CD4-positive, alpha-beta T cell (primary cell): ENCODE measurements at regions not wholly inside any gene's neighbourhood (a gene's known extent, or its start where the extent isn't known, plus 50 kb on each side); places are given as distances from the start of the nearest gene placed in this dataset.

ENCODE experiments used
- ATAC-seq: fragments of 200-7000 bp; cut with Tn5 transposase; one replicate; pipeline ENCODE4 v1.10.0; 2022; ENCODE audit warnings: mild to moderate bottlenecking; ENCODE audit not compliant: poor library complexity
- CTCF ChIA-PET: fragments of 350-600 bp; sonication (Branson Sonifier 250); formaldehyde crosslinking; loops from one replicate; lab custom pipeline; 2021; ENCODE audit warnings: antibody characterized with exemption, inconsistent platforms; lab: Charles Lee
- POLR2A ChIA-PET: fragments of 350-600 bp; sonication (Branson Sonifier 250); formaldehyde crosslinking; loops from one replicate; lab custom pipeline; 2021; ENCODE audit warnings: antibody characterized with exemption, inconsistent platforms; lab: Charles Lee
- DNase-seq, 14 experiments: peaks; one replicate each; pipeline ENCODE4 v3.0.0-alpha.2; 2013 to 2020; ENCODE audit warnings: mixed read lengths in 2 of 14
- H3K27ac ChIP-seq, 2 donors: one replicate each; pipeline versions ENCODE4 v1.5.1 to v1.7.0; 2013; ENCODE audit warnings: low read length in 2 of 2, low read depth in 1 of 2, mild to moderate bottlenecking in 1 of 2
- H3K27me3 ChIP-seq, 2 experiments: 1 replicate in 1 of 2; 2 replicates in 1 of 2; pipeline versions ENCODE4 v1.6.1 to v1.7.0; 2013; ENCODE audit warnings: low read length in 2 of 2, control low read depth in 1 of 2, mild to moderate bottlenecking in 1 of 2, moderate library complexity in 1 of 2; ENCODE audit not compliant: insufficient read depth in 2 of 2, control insufficient read depth in 1 of 2
- H3K36me3 ChIP-seq: one replicate; pipeline ENCODE4 v1.6.1; 2013; ENCODE audit warnings: low read length, control low read depth; ENCODE audit not compliant: insufficient read depth
- H3K4me1 ChIP-seq: one replicate; pipeline ENCODE4 v1.6.1; 2013; ENCODE audit warnings: low read length, control low read depth; ENCODE audit not compliant: insufficient read depth
- H3K4me3 ChIP-seq: one replicate; pipeline ENCODE4 v1.5.1; 2013; ENCODE audit warnings: mild to moderate bottlenecking, low read length, moderate library complexity
- H3K9me3 ChIP-seq, 2 experiments: 1 replicate in 1 of 2; 2 replicates in 1 of 2; pipeline versions ENCODE4 v1.6.1 to v1.7.0; 2013; ENCODE audit warnings: low read length in 2 of 2, mild to moderate bottlenecking in 2 of 2, control low read depth in 1 of 2, moderate library complexity in 1 of 2; ENCODE audit not compliant: control insufficient read depth in 1 of 2, insufficient read depth in 1 of 2
- H3K27ac Mint-ChIP-seq: one replicate; pipeline ENCODE4 v1.8.0; 2020; ENCODE audit warnings: mixed read lengths
- H3K27me3 Mint-ChIP-seq: one replicate; pipeline ENCODE4 v1.8.0; 2021; ENCODE audit warnings: mixed read lengths
- H3K36me3 Mint-ChIP-seq: one replicate; pipeline ENCODE4 v1.8.0; 2021; ENCODE audit warnings: low read depth, mixed read lengths
- H3K4me1 Mint-ChIP-seq: one replicate; pipeline ENCODE4 v1.8.0; 2021; ENCODE audit warnings: low read depth, mixed read lengths
- H3K4me3 Mint-ChIP-seq: one replicate; pipeline ENCODE4 v1.8.0; 2020; ENCODE audit warnings: mild to moderate bottlenecking, mixed read lengths
- H3K9me3 Mint-ChIP-seq: one replicate; pipeline ENCODE4 v1.8.0; 2020; ENCODE audit warnings: mixed read lengths
- CTCF ChIP-seq: fragments of 200-600 bp; IDR thresholded peaks from one replicate; pipeline ENCODE4 v1.8.0; 2022; ENCODE audit warnings: antibody characterized with exemption, mild to moderate bottlenecking
- intact Hi-C, 2 experiments: fragments of 100-400 bp; cut with DNase I in 1 of 2; cut with micrococcal nuclease in 1 of 2; formaldehyde crosslinking; loops; one replicate each; pipeline versions ENCODE4 v1.15.1 to v1.9.0; 2023 to 2025; cut with DNase I, micrococcal nuclease

DNA sequence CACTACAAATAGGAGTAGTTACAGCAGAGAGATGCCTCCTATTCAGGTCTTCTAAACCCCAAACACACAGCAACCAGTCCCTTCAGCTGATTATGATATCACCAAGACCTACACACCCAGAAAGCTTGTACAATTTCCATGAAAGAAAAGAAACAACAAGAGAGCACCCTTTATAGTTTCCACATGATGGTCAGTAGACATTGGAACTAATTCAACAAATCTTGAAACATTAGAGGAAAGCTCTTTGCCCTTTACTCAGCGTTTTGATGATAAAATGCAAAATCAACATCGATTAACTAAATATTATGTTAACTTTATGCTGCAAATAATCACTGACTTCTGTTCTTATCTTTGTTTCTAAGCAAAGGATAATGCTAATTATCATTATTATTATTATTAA lies 393.6 kb upstream of the ID2 start:
- Histone ChIP-seq H3K27me3 (no peaks in the 10 kb centered on the region), H3K4me3 (no peak overlapping the region), H3K4me1 (no peaks in the 10 kb centered on the region), H3K9me3 (no peaks in the 10 kb centered on the region), H3K36me3 (no peaks in the 10 kb centered on the region), H3K27ac (no peak overlapping the region)
- CTCF ChIA-PET = no interaction called here
- Mint-ChIP-seq H3K27ac (no peak overlapping the region), H3K4me1 (no peaks in the 10 kb centered on the region), H3K27me3 (no peaks in the 10 kb centered on the region), H3K9me3 (no peaks in the 10 kb centered on the region), H3K4me3 (no peak overlapping the region), H3K36me3 (no peaks in the 10 kb centered on the region)
- TF ChIP-seq CTCF = no peak
- DNase-seq = no peak
- intact Hi-C loops = loop anchor here in 1 of 2 experiments (5.0 kb wide), 1 partner anchor 49 kb away; no protein-coding TSS in a partner anchor
- POLR2A ChIA-PET = interaction anchor here (0.7 kb wide), 1 partner anchor 27 kb away, joined by 5 read pairs; no protein-coding TSS in a partner anchor
- ATAC-seq = no peak

- Mint-ChIP-seq H3K27me3 (no peaks in the 10 kb centered on the region), H3K4me1 (no peaks in the 10 kb centered on the region), H3K36me3 (no peaks in the 10 kb centered on the region), H3K9me3 (no peaks in the 10 kb centered on the region), H3K27ac (no peak overlapping the region), H3K4me3 (no peak overlapping the region)
- intact Hi-C loops = loop anchor here in 1 of 2 experiments (5.0 kb wide), 1 partner anchor 48 kb away; no protein-coding TSS in a partner anchor
- ChIA-PET POLR2A (no interaction called here), CTCF (no interaction called here)
- no peaks in the 10 kb centered on the region for H3K27me3 ChIP-seq
- no peak for TF ChIP-seq CTCF
- no peak for DNase-seq
- no peak overlapping the region for H3K27ac ChIP-seq
- ATAC-seq = no peak
- no peaks in the 10 kb centered on the region for H3K4me1 ChIP-seq
- H3K4me3 ChIP-seq = no peak overlapping the region
- H3K9me3 ChIP-seq = no peaks in the 10 kb centered on the region
- no peaks in the 10 kb centered on the region for H3K36me3 ChIP-seq
Observed at GRCh38 chr2:8289111-8289510, 392.7 kb upstream of the ID2 start.

GRCh38 chr2:8290771-8291352 lies 391.0 kb upstream of the ID2 start:
- H3K4me3 Mint-ChIP-seq = no peak overlapping the region
- no peaks in the 10 kb centered on the region for H3K36me3 Mint-ChIP-seq
- no peak overlapping the region for H3K4me3 ChIP-seq
- H3K9me3 Mint-ChIP-seq = no peaks in the 10 kb centered on the region
- intact Hi-C loops = no loop called here
- no peaks in the 10 kb centered on the region for H3K27me3 ChIP-seq
- H3K27ac ChIP-seq = no peak overlapping the region
- no peak for DNase-seq
- no peaks in the 10 kb centered on the region for H3K36me3 ChIP-seq
- TF ChIP-seq CTCF = no peak
- ChIA-PET POLR2A (interaction anchor here (1.2 kb wide), 1 partner anchor 10 kb away, joined by 3 read pairs; no protein-coding TSS in a partner anchor), CTCF (no interaction called here)
- no peak for ATAC-seq
- no peaks in the 10 kb centered on the region for H3K9me3 ChIP-seq
- no peaks in the 10 kb centered on the region for H3K4me1 Mint-ChIP-seq
- H3K27ac Mint-ChIP-seq = no peak overlapping the region
- H3K27me3 Mint-ChIP-seq = no peaks in the 10 kb centered on the region
- no peaks in the 10 kb centered on the region for H3K4me1 ChIP-seq
